HG03565 (cell line): ENCODE measurements at regions not wholly inside any gene's neighbourhood (a gene's known extent, or its start where the extent isn't known, plus 50 kb on each side); places are given as distances from the start of the nearest gene placed in this dataset.
"Not testable (repeated sequence)": the region's sequence is repeated elsewhere in the genome, so short reads cannot be mapped to it uniquely, and the experiment has no call there.

Experiments
- ATAC-seq: cut with Tn5 transposase; IDR thresholded peaks from one replicate; pipeline ENCODE4 v1.9.1; 2021; ENCODE audit warnings: mild to moderate bottlenecking, moderate library complexity; ENCODE audit not compliant: unreplicated experiment

DNA sequence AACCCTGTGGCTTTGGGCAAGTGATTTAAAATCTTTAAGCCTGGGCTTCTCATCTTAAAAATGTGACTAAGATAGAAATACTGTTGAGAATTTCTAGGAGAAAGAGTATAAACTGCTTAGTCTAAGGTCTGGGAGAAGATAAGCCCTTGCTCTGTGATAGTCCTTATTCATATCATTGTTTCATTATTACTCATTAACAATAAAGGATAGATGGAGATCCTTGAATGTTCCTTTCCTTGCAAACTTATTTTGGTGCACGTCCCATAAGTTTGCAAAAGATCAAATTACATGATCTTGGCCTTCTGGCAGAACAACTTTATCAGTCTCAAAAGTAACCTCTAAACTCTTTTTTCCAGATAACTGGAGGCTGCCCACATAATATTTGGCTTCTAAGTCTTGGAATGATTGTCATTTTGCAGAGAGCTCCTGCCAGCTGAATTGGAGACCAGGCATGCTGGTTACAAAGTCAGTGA, 138.3 kb downstream of the FAM124B start:
- no peak for ATAC-seq

DNA sequence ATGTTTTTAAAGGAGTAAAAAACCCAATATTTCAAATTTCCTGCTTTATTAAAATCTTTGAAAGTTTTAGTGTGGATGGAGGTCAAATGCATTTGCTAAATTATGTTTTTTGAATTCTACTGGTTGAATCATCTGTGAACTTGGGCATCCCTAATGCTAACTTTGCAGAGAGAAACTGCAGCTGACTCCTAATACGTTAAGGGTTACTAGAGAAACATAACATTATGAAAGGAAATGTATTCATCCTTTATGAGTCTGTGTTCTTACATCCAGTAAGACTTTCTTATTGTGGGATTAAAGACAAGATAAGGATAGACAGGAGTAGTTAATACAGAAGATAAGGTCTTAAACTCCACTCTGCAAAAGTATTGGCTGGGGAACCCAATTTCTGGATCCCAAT, 140.6 kb downstream of the FAM124B start:
- ATAC-seq = no peak

DNA sequence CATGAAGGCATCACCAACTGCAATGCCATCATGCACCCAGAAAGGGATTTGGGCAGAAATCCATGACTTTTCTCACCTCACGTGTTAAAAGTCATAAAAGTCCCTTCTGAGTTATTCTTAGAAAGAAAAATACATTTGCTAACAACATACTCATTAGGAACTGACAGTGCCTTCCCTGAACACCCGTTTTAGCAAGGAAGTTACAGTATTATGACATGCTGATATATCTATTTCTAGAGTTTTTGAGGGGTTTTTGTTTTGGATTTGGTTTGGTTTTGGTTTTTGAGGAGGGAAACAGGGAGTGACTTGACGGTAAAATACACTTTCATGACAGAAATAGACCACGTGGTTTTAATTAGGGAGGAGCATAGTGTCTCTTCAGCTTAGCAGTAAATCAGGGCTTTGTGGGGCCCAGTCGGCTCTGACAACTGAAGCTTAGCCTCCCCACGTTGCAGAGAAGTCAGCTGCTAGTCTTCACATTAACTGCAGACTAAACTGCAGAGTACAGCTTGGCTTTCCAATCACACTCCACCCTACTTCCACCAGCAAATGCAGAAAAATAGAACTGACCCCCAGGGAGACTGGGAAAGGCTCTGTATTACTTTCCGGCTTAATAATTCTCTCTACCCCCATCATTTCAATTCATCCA, 141.4 kb downstream of the FAM124B start:
- no peak for ATAC-seq

DNA sequence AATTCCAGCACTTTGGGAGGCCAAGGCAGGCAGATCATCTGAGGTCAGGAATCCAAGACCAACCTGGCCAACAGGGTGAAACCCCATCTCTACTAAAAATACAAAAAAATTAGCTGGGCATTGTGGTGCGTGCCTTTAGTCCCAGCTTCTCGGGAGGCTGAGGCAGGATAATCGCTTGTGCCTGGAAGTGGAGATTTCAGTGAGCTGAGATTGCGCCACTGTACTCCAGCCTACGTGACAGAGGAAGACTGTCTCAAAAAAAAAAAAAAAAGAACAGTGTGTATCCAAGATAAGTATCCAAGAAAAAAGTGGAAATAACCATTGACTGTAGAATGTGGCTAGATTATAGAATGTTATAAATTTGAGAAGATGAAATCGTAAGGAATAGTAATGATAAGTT, 142.1 kb downstream of the FAM124B start:
- ATAC-seq = no peak

DNA sequence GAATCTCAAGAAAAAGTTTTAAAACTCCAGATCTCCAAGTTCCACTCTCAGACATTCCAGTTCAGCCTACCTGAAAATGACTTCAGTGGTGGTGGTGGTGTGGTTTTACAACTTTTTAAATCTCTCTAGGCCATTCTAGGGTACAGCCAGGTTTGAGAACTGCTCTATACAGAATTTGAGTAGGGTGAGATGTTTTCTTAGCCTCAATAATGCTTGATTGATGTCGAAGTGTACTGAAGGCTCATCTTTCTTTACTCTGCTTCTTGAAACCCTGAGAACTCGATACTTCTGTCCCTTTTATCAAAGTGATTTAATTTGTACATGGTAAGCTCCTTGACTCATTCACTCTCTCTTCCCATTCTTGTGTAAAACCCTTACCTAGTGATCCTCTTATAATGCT, 143.8 kb downstream of the FAM124B start:
- ATAC-seq = no peak

DNA sequence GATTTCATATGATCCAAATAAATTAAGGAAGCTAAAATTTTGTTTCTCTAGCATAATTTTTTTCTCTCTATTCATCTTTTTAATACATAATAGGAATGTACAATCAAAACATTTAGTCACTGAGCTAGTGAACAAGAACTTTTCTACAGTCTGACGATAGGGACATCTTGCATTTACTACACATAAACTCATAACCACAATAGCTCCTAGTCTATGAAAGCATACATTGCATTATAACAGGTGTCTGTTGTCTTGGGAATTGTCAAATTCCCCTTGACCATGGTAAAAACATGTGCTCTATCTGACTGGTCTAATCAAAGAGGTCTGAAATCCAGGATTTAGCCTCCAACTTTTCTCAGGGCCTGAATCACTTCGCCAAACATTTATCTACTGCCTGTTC, 144.8 kb downstream of the FAM124B start:
- ATAC-seq = no peak

DNA sequence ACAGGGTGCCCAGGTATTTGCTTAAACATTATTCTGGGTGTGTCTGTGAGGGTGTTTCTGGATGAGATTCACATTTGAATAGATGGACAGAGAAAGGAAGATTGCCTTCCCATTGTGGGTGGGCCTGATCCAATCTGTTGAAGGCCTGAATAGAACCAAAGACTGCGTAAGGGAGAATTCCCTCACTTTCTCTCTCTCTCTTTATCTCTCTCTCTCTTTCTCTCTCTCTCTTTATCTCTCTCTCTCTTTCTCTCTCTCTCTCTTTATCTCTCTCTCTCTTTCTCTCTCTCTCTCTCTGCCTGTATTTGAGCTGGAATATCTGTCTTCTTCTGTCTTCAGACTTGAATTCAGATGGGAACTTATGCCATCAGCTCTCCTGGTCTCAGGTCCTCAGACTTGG, 148.4 kb downstream of the FAM124B start:
- ATAC-seq = no peak

DNA sequence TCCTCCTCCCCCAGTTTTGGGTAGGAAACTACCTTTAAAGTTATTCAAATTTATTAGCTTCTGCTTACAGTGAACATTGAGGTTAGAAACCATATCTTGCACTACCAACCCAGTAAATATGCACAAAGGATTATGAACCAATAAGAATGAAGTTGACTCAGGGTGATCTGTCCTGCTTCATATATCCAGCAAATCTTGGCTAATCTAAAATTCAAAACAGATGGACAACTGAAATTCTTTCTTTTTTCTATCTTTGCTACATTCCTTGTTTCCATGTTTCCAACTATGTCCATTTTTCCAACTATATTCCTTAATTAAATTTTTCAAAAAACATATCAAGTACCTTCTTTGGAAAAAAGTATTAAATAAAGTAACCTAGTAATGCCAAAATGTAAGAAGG, 149.3 kb downstream of the FAM124B start:
- ATAC-seq = no peak

DNA sequence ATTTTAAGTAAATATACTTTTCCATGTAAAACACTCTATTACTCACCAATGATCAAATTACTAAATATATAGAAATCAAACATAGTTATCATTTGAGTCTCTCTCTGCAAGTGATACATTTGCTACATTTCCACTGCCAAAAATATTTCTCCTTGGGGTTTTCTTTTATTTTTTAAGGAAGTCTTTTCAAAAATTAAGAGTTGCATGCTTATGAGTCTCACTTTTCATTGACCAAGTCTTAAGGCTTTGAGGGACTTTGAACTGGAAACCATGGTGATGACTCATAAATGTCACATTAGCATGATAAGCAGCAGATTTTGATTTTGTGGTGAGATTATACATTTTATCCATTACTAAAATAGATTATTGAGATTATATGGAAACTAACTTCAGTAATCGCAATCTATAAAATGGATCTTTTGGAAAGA, 152.9 kb downstream of the FAM124B start:
- ATAC-seq = no peak

DNA sequence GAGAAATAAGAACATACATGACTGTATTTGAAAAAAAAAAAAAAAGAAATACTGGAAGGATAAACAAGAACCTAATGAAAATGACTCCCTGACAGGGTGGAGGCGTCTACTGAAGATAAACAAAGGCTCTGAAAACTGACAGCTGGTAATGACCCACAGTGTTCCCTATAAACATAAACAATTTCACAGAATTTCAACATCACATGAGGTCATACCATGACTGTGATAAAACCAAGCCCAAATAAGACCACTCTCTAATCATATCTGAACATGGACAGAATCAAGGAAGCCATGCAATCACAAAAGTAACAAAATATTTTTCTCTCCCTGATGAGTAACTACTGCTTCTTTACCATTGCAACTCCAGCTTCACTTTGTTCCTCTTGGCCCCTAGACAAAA, 159.3 kb downstream of the FAM124B start:
- no peak for ATAC-seq

DNA sequence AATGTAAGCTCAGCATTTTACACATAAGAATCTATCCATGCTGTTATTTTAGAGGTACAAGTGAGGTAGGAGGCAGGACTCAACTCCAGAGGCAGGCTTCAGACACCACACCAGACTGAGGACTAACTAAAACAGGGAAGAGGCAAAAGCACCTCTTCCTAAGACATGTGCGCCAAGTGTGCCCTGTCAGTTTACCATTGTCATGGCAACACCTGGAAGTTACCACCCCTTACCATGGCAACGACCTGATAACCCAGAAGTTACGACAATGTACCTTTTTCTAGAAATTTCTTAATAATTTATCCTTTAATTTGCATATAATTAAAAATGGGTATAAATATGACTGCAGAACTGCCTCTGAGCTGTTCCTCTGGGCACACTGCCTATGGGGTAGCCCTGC, 160.1 kb downstream of the FAM124B start:
- no peak for ATAC-seq

DNA sequence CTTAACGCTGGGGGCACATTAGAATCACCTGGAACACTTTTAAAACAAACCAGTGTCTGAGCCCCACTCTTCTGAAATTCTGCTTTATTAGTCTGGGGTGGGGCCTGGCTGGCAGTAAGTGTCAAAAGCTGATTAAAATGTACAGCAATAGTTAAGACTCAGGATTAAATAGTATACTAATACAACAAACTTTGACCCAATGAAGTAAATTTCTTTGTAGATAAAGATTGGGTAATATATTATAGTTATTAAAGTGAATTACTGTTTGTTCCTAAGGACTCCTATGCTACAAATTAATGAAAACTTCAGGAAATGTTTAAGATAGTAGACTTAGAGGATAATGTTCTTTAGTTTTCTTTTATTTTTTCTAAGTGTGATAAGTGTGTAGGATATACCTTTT, 160.9 kb downstream of the FAM124B start:
- no peak for ATAC-seq

DNA sequence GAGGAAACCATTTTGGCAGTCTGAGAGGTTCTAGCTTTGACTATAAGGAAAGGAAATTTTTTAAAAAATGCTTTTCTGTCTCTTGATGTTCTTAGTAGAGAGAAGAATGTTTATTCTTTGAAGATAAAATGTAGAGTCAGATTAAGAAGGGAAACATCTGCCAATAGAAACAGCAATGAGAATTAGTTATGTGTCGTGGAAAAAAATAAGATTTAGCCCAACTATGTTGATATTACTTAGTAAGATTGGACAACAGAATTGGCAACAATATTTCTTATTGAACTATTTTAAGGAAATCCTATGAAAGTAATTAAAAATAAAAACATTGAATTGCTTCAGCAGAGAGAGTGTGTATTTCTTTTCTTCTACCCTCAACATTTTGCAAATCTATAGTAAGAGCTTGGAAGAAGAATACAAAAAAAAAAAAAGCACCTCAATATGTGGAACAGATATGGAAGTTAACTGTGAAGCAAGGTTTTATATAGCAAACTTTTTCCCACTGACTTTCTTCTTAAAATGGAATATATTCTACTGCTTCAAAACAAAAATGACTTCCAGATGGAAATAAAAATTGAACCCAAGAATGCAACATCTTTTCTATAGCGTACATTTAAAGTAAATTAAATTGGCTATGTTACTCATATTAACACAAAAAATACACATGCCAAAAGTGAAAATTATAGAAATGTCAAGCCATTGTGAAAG, 177.9 kb downstream of the FAM124B start:
- no peak for ATAC-seq

DNA sequence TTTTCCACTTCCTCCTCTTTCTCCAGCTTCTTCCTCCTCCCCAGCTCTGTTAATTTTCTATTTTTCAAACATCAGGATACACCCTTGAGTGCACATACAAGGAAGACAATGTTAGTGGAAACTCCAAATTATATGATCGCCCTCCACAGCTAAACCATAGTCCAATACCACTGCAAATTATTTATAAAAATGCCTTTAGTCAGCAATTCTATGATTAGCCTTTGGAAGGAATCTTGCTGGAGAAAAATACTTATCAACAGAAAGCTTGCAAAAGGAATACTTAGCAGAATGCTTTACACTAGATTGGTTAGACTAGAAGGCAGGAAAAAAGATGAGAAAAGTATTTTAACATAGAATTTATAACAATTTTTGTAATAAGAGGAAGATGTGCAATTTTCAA, 178.9 kb downstream of the FAM124B start:
- ATAC-seq = no peak

DNA sequence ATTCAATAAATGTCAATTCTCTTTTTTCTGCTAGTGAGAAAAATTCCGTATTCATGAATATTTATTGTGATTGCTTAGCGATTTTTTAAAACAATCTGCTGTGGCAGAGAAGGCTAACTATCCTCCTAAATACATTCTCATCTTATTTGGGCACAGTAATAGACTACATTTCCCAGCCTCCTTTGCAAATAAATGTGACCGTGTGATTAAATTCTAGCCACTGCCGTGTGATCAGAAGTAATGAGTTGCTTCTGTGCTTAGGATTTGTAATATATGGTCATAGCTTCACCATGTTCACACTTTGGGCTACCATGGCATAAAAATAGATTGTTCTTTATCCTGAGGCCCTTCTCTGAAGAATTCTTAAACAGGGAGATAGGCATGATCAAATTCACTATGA, 179.6 kb downstream of the FAM124B start:
- ATAC-seq = no peak

DNA sequence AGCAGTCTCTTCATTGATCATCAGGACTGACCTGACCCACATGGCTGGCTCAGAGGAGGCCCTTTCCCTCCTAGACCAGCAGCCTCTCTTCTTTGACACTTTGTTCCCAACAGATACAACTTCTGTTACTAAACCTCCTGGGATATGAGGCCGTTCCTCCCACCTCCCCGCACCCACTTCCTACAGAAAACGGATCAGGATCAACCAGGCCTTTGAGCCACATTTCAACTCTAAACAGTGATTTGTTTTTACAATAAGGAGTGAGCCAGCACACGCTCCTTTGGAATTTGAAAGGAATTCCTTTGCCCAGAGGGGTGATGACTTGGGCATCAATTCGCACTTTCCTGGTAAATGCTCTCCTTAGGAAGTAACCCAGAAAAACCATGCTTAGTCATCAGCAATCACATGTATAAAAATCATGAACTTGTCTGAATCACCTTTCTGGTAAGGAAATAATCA, 180.4 kb downstream of the FAM124B start:
- ATAC-seq = no peak

DNA sequence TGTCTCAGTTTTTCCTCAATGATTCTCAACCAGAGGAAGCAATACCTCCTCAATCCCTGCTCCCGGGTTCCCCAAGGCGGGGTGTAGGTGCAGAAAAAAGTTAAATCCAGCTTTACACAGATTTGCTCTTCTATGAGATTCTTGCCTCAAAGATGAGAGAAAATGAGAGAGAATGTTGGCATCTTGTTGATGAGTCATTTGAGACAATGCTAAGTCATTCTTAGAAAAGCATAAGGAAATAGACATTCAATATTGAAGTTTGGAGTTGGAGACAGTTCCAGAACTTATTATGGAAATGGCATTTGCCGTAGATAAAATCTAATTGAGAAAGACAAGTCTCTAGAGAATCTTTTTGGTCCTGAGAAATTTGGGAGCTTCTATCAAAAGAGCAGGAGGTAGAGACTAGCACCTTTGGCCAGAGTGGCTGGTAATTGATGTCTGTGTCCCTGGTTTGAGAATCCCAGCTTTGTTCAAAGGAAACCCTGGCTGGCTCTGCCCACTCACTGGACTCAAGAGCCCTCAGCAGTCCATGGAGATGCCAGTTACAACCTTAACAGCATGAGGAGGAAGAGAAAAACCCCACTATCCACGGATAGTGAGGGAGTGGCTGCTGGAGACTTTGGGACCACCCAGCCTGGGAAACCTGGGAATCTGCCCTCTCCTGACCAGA, 181.2 kb downstream of the FAM124B start:
- ATAC-seq = peak; percentile 48

DNA sequence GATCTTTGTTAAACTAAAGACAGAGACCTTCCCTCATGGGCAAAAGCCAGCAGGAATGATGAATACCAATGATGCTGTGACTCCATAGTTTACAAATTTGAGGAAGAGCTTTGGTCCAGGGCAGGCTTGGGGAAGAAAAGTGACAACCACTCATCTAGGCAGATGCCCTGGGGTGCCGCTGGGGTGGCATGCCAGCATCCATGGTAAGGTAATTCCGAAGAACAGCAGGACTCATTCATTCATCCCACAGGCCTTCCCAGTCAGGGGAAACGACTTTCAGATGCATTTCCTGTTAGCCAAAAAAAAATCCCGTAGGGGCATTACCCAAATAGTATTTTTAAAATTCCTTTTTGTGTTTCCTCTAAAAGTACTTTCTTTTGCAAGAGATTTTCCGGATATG, 180.7 kb upstream of the SERPINE2 start:
- ATAC-seq = no peak

DNA sequence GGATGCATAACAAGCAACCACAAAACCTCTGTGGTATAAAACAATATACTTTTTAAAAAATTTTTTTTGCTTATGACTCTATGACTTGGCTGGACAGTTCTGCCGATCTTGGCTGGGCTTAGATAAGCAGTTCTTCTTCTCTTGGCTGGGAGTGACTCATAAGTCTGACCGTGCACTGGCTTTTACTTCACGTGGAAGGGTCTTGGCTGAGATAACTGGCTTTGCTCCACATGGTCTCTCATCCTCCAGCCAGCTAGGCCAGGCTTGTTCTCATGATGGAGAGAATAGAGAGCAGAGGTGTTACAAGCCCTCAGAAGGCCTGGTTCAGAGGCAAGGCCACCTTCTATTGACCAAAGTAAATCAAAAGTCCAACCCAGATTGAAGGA, 178.9 kb upstream of the SERPINE2 start:
- ATAC-seq = no peak

DNA sequence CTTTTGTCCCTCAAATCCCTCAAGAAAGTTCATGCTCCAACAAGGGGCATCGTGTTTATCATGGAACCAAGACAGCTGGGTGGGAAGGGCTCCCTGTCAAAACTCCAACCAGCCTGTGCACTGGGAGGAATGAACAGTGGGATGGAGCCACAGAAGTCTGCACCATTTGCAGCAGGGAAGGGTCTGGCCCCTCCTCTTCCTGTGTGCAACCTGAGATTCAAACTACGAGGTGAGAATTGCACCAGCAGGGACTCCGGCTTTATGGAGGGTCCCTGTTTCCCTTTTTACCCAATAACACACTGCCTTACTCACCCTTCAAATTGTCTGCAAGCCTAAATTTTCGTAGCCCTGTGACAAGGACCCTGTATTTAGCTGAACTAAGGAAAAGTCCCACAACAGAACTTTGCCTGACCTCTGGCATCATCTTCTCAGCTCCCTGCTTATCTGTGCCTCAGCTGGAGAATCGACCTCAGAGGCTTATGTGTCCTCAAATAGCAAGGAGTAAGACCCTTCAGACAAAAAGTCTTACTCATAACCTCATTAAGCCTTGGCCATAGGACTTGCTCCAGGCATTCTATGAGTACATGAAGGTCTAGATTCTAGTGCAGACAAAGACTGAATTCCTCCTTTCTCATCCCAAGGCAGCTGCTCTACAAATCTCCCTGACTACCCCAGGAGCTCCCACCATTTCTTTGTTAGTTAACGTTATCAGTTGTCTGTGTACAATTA, 178.3 kb upstream of the SERPINE2 start:
- ATAC-seq = no peak

DNA sequence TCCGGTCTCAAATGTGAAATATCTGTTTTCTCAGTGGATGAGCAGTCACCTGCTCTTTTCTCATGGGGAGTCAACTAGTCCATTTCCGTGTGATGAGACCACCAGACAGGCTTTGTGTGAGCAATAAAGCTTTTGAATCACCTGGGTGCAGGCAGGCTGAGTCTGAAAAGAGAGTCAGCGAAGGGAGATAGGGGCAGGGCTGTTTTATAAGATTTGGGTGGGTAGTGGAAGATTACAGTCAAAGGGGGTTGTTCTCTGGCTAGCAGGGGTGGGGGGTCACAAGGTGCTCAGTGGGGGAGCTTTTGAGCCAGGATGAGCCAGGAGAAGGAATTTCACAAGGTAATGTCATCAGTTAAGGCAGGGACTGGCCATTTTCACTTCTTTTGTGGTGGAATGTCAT, 176.5 kb upstream of the SERPINE2 start:
- ATAC-seq = not testable (repeated sequence)
